ENCODE measurements at regions not wholly inside any gene's neighbourhood (a gene's known extent, or its start where the extent isn't known, plus 50 kb on each side); places are given as distances from the start of the nearest gene placed in this dataset.

GRCh38 chr4:89368861-89369260 lies 61.3 kb upstream of the GPRIN3 start:
- Histone ChIP-seq H3K9me1 (ENCODE audit: control insufficient read depth, extremely low read depth, insufficient read depth, low read length) (no peaks in the 10 kb centered on the region), H3K4me1 (ENCODE audit: control insufficient read depth, extremely low read depth, insufficient read depth, low read length) (no peaks in the 10 kb centered on the region), H3K9ac (ENCODE audit: control insufficient read depth, extremely low read depth, insufficient read depth, low read length) (no peak overlapping the region), H3K4me3 (ENCODE audit: control insufficient read depth in 2 of 3, extremely low read depth in 1 of 3, insufficient read depth in 2 of 3, low read depth in 1 of 3, low read length in 3 of 3) (no peak overlapping the region), H3K4me2 (ENCODE audit: control insufficient read depth, extremely low read depth, insufficient read depth, low read depth, low read length) (no peak overlapping the region), H2AFZ (ENCODE audit: control insufficient read depth, low read length) (no peak overlapping the region), H3K79me2 (ENCODE audit: control insufficient read depth, insufficient read depth, low read length) (no peaks in the 10 kb centered on the region), H3K27ac (ENCODE audit: control insufficient read depth, insufficient read depth, low read length) (no peak overlapping the region), H4K20me1 (ENCODE audit: control insufficient read depth, extremely low read depth, insufficient read depth, low read length) (no peaks in the 10 kb centered on the region), H3K36me3 (ENCODE audit: control insufficient read depth in 2 of 2, extremely low read depth in 1 of 2, insufficient read depth in 2 of 2, low read length in 2 of 2) (no peaks in the 10 kb centered on the region), H3K9me3 (ENCODE audit: control insufficient read depth, low read depth, low read length) (no peaks in the 10 kb centered on the region), H3K27me3 (ENCODE audit: control insufficient read depth, extremely low read depth, insufficient read depth, low read length) (no peaks in the 10 kb centered on the region)
- FAIRE-seq (no peak), DNase-seq (ENCODE audit: low read depth, low spot score) (no peak)
- TF ChIP-seq EZH2 (IDR thresholded peaks at IDR 0.05; ENCODE audit: low read length): no peak
- no peak for TF ChIP-seq CTCF (optimal IDR thresholded peaks at IDR 0.05 in 1 of 3, IDR thresholded peaks at IDR 0.05 in 1 of 3, conservative IDR thresholded peaks at IDR 0.05 in 1 of 3; ENCODE audit: extremely low read depth in 1 of 3, insufficient read depth in 2 of 3, low read length in 3 of 3)
- dilution Hi-C loops (cut with MboI; ENCODE audit: extremely low pct_ligation_motif_present, low sequenced_read_pairs): no loop called here

DNA sequence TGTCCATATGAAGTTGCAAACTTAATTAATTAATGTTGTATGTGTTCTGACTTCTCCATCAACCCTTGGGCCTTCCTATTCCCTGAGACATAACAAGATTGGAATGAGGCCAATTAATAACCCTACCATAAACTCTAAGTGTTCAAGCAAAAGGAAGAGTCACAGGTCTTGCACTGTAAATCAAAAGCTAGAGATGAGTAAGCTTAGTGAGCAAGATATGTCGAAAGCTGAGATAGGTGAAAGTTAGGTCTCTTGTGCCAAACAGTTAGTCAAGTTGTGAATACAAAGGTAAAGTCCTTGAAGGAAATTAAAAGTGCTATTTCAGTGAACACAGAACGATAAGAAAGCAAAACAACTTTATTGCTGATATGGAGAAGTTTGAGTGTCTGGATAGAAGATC lies 58.2 kb upstream of the GPRIN3 start:
- TF ChIP-seq EZH2 (IDR thresholded peaks at IDR 0.05; ENCODE audit: low read length) (no peak), CTCF (optimal IDR thresholded peaks at IDR 0.05 in 1 of 3, IDR thresholded peaks at IDR 0.05 in 1 of 3, conservative IDR thresholded peaks at IDR 0.05 in 1 of 3; ENCODE audit: extremely low read depth in 1 of 3, insufficient read depth in 2 of 3, low read length in 3 of 3) (no peak)
- H3K27me3 ChIP-seq (ENCODE audit: control insufficient read depth, extremely low read depth, insufficient read depth, low read length): no peaks in the 10 kb centered on the region
- H3K4me1 ChIP-seq (ENCODE audit: control insufficient read depth, extremely low read depth, insufficient read depth, low read length): no peaks in the 10 kb centered on the region
- H4K20me1 ChIP-seq (ENCODE audit: control insufficient read depth, extremely low read depth, insufficient read depth, low read length): no peaks in the 10 kb centered on the region
- no peaks in the 10 kb centered on the region for H3K36me3 ChIP-seq (ENCODE audit: control insufficient read depth in 2 of 2, extremely low read depth in 1 of 2, insufficient read depth in 2 of 2, low read length in 2 of 2)
- no peak overlapping the region for H2AFZ ChIP-seq (ENCODE audit: control insufficient read depth, low read length)
- no peaks in the 10 kb centered on the region for H3K9me3 ChIP-seq (ENCODE audit: control insufficient read depth, low read depth, low read length)
- H3K79me2 ChIP-seq (ENCODE audit: control insufficient read depth, insufficient read depth, low read length): no peaks in the 10 kb centered on the region
- dilution Hi-C loops (cut with MboI; ENCODE audit: extremely low pct_ligation_motif_present, low sequenced_read_pairs): no loop called here
- no peak overlapping the region for H3K27ac ChIP-seq (ENCODE audit: control insufficient read depth, insufficient read depth, low read length)
- H3K9me1 ChIP-seq (ENCODE audit: control insufficient read depth, extremely low read depth, insufficient read depth, low read length): no peaks in the 10 kb centered on the region
- no peak overlapping the region for H3K4me2 ChIP-seq (ENCODE audit: control insufficient read depth, extremely low read depth, insufficient read depth, low read depth, low read length)
- no peak overlapping the region for H3K9ac ChIP-seq (ENCODE audit: control insufficient read depth, extremely low read depth, insufficient read depth, low read length)
- no peak for DNase-seq (ENCODE audit: low read depth, low spot score)
- no peak for FAIRE-seq
- no peak overlapping the region for H3K4me3 ChIP-seq (ENCODE audit: control insufficient read depth in 2 of 3, extremely low read depth in 1 of 3, insufficient read depth in 2 of 3, low read depth in 1 of 3, low read length in 3 of 3)

All from keratinocyte (primary cell).